Prostate gland (tissue), 2 donors: ENCODE measurements at regions not wholly inside any gene's neighbourhood (a gene's known extent, or its start where the extent isn't known, plus 50 kb on each side); places are given as distances from the start of the nearest gene placed in this dataset.

Experiments used
- POLR2A ChIP-seq: fragments of 450-650 bp; IDR thresholded peaks from one replicate; pipeline ENCODE4 v1.6.1; 2016; ENCODE audit warnings: antibody characterized with exemption, mild to moderate bottlenecking
- POLR2AphosphoS5 ChIP-seq: sonication (generic); formaldehyde crosslinking; IDR thresholded peaks from one replicate; pipeline ENCODE4 v1.6.1; 2017; ENCODE audit warnings: antibody characterized with exemption
- TF ChIP-seq, protein P1 (sequence below), 4 experiments: fragments of 200-600 bp in 2 of 4; fragments of 450-650 bp in 2 of 4; sonication (generic) in 2 of 4; IDR thresholded peaks; 1 replicate in 3 of 4; 2 replicates in 1 of 4; pipeline ENCODE4 v1.5.1; 2016 to 2019; ENCODE audit warnings: antibody characterized with exemption in 4 of 4, mild to moderate bottlenecking in 2 of 4, moderate library complexity in 2 of 4

GRCh38 chr4:186982160-186982559 lies 258.5 kb upstream of the FAT1 start:
- TF ChIP-seq, protein P1, sequence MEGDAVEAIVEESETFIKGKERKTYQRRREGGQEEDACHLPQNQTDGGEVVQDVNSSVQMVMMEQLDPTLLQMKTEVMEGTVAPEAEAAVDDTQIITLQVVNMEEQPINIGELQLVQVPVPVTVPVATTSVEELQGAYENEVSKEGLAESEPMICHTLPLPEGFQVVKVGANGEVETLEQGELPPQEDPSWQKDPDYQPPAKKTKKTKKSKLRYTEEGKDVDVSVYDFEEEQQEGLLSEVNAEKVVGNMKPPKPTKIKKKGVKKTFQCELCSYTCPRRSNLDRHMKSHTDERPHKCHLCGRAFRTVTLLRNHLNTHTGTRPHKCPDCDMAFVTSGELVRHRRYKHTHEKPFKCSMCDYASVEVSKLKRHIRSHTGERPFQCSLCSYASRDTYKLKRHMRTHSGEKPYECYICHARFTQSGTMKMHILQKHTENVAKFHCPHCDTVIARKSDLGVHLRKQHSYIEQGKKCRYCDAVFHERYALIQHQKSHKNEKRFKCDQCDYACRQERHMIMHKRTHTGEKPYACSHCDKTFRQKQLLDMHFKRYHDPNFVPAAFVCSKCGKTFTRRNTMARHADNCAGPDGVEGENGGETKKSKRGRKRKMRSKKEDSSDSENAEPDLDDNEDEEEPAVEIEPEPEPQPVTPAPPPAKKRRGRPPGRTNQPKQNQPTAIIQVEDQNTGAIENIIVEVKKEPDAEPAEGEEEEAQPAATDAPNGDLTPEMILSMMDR (IDR thresholded peaks at IDR 0.05), result no peak
- no peak for TF ChIP-seq POLR2AphosphoS5
- no peak for TF ChIP-seq POLR2A
